MM.1S (cell line): ENCODE measurements at regions not wholly inside any gene's neighbourhood (a gene's known extent, or its start where the extent isn't known, plus 50 kb on each side); places are given as distances from the start of the nearest gene placed in this dataset.

Experiments used
- EZH2 ChIP-seq: fragments of 300-600 bp; sonication (generic); optimal IDR thresholded peaks from 2 replicates; pipeline ENCODE3; 2017; ENCODE audit warnings: low read depth, mild to moderate bottlenecking, antibody characterized with exemption, low read length, mixed read lengths
- EZH2phosphoT487 ChIP-seq: fragments of 300-600 bp; sonication (generic); IDR thresholded peaks from 2 replicates; pipeline ENCODE4 v1.6.1; 2018; ENCODE audit warnings: antibody characterized with exemption, low read length
- TF ChIP-seq, protein P1 (sequence below): fragments of 300-600 bp; sonication (generic); IDR thresholded peaks from 2 replicates; pipeline ENCODE4 v1.5.1; 2016; ENCODE audit warnings: antibody characterized with exemption, low read length, mixed read lengths

DNA sequence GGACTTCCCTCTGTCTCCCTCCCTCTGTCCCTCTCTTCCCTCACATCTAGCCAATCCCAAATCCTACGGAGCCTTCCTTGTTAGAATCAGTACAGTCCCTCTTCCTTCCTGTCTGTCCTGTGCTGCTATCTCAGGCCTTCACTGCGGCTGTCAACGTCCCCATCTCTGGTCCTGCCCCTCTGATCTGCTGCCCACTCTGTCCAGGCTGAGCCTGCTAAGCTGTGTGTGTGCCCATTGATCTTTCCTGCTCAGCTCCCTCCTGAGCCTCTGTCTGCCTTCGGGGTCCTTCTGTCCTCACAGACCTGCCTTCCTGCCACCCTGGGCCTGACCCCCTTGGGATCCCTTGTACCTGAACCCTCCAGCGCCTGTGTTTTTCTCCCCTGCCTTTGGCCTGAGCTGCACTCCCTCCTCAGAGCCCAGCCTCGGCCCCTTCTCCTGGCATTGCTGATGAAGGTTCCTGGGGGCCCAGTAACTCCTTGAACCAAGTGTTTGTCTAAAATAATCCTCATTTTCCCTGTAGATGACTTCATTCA is 182.1 kb upstream of the SHH start:
- TF ChIP-seq, protein P1, sequence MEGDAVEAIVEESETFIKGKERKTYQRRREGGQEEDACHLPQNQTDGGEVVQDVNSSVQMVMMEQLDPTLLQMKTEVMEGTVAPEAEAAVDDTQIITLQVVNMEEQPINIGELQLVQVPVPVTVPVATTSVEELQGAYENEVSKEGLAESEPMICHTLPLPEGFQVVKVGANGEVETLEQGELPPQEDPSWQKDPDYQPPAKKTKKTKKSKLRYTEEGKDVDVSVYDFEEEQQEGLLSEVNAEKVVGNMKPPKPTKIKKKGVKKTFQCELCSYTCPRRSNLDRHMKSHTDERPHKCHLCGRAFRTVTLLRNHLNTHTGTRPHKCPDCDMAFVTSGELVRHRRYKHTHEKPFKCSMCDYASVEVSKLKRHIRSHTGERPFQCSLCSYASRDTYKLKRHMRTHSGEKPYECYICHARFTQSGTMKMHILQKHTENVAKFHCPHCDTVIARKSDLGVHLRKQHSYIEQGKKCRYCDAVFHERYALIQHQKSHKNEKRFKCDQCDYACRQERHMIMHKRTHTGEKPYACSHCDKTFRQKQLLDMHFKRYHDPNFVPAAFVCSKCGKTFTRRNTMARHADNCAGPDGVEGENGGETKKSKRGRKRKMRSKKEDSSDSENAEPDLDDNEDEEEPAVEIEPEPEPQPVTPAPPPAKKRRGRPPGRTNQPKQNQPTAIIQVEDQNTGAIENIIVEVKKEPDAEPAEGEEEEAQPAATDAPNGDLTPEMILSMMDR: no peak
- TF ChIP-seq EZH2 (no peak), EZH2phosphoT487 (no peak)
